GM12878 (cell line): ENCODE measurements at regions not wholly inside any gene's neighbourhood (a gene's known extent, or its start where the extent isn't known, plus 50 kb on each side); places are given as distances from the start of the nearest gene placed in this dataset.

ENCODE experiments used
- ATAC-seq: fragments of 200-7000 bp; cut with Tn5 transposase; 3 replicates; pipeline ENCODE4 v1.9.1; 2020; ENCODE audit warnings: mild to moderate bottlenecking, moderate library complexity
- BruUV-seq: library from RNA; stranded (reverse); fragments of 400-500 nt; replicated peaks from 2 replicates; lab custom pipeline; 2021; lab: Mats Ljungman, UMichigan
- CTCF ChIA-PET: fragments of 300-600 bp; sonication (Branson Sonifier 250); formaldehyde crosslinking; extraction: SDS; loops from one replicate; lab custom pipeline; 2021; ENCODE audit warnings: inconsistent platforms; lab: Yijun Ruan, JAX
- POLR2A ChIA-PET: fragments of 350-600 bp; formaldehyde crosslinking; extraction: SDS; loops from one replicate; lab custom pipeline; 2021; ENCODE audit warnings: inconsistent platforms; lab: Charles Lee
- RAD21 ChIA-PET: fragments of 300-600 bp; sonication (Branson Sonifier 250); formaldehyde crosslinking; loops from one replicate; lab custom pipeline; 2023; ENCODE audit warnings: antibody characterized with exemption; ENCODE audit not compliant: unreplicated experiment; lab: Charles Lee
- SMC1A ChIA-PET: fragments of 300-600 bp; sonication (Branson Sonifier 250); formaldehyde crosslinking; loops from one replicate; lab custom pipeline; 2023; ENCODE audit not compliant: unreplicated experiment, uncharacterized antibody; lab: Charles Lee
- DNase-seq: peaks from one replicate; pipeline ENCODE4 v3.0.0-alpha.2; 2011; ENCODE audit warnings: low read depth, low spot score
- FAIRE-seq: peaks from 3 replicates; lab custom pipeline; 2011; peaks lifted over from hg19 to GRCh38; lab: Jason Lieb, UNC
- H2AFZ ChIP-seq: 2 replicates; pipeline ENCODE4 v1.6.0; 2011; ENCODE audit warnings: low read depth, low read length, control low read depth; ENCODE audit not compliant: control insufficient read depth
- H3K27ac ChIP-seq: 2 replicates; pipeline ENCODE4 v1.5.1; 2011; ENCODE audit warnings: control low read depth; ENCODE audit not compliant: control insufficient read depth, insufficient read depth
- H3K27me3 ChIP-seq, 2 experiments: replicated peaks in 1 of 2; 2 replicates each; pipeline versions ENCODE4 v1.6.0 to v1.6.1; 2011; ENCODE audit warnings: low read length in 1 of 2; ENCODE audit not compliant: control insufficient read depth in 2 of 2, insufficient read depth in 2 of 2
- H3K36me3 ChIP-seq, 2 experiments: 2 replicates each; pipeline ENCODE4 v1.5.1; 2011; ENCODE audit warnings: low read length in 1 of 2; ENCODE audit not compliant: control insufficient read depth in 2 of 2, insufficient read depth in 2 of 2
- H3K4me1 ChIP-seq: 2 replicates; pipeline ENCODE4 v1.6.1; 2011; ENCODE audit warnings: mild to moderate bottlenecking, low read length, moderate library complexity, mixed read lengths; ENCODE audit not compliant: control insufficient read depth, insufficient read depth
- H3K4me2 ChIP-seq: 2 replicates; pipeline ENCODE4 v1.6.0; 2011; ENCODE audit warnings: control low read depth; ENCODE audit not compliant: control insufficient read depth, insufficient read depth
- H3K4me3 ChIP-seq: fragments of 200-600 bp; sonication (generic); 2 replicates; pipeline ENCODE4 v1.5.1; 2016
- H3K79me2 ChIP-seq: 2 replicates; pipeline ENCODE4 v1.6.0; 2011; ENCODE audit warnings: low read length; ENCODE audit not compliant: control insufficient read depth, insufficient read depth
- H3K9ac ChIP-seq: 2 replicates; pipeline ENCODE4 v1.8.0; 2011; ENCODE audit warnings: low read length, control low read depth, mixed read lengths; ENCODE audit not compliant: control insufficient read depth, insufficient read depth
- H3K9me3 ChIP-seq: replicated peaks from 3 replicates; pipeline ENCODE4 v1.5.1; 2011; ENCODE audit warnings: mild to moderate bottlenecking, low read length; ENCODE audit not compliant: control insufficient read depth, insufficient read depth
- H4K20me1 ChIP-seq: 2 replicates; pipeline ENCODE4 v1.6.0; 2011; ENCODE audit not compliant: control insufficient read depth, insufficient read depth
- BCLAF1 ChIP-seq: fragments of 450-650 bp; IDR thresholded peaks from 2 replicates; pipeline ENCODE4 v1.6.1; 2017; ENCODE audit warnings: antibody characterized with exemption, mild to moderate bottlenecking, moderate library complexity
- CEBPB ChIP-seq, 2 experiments: fragments of 150-350 bp in 1 of 2; IDR thresholded peaks; 2 replicates each; pipeline ENCODE4 v1.6.1; 2012 to 2014; ENCODE audit warnings: low read depth in 2 of 2, low read length in 2 of 2, borderline replicate concordance in 1 of 2, inconsistent platforms in 1 of 2
- CHD4 ChIP-seq: fragments of 200-600 bp; sonication (generic); IDR thresholded peaks from 2 replicates; pipeline ENCODE4 v1.6.1; 2016; ENCODE audit warnings: mild to moderate bottlenecking
- NR2C2 ChIP-seq: IDR thresholded peaks from 2 replicates; pipeline ENCODE4 v1.6.1; 2011; ENCODE audit warnings: borderline replicate concordance, low read depth; ENCODE audit not compliant: control insufficient read depth, insufficient read length
- RUNX3 ChIP-seq: IDR thresholded peaks from 2 replicates; pipeline ENCODE4 v1.6.1; 2012; ENCODE audit warnings: low read length, inconsistent platforms
- SIX5 ChIP-seq: IDR thresholded peaks from 2 replicates; pipeline ENCODE4 v1.6.1; 2011; ENCODE audit warnings: mild to moderate bottlenecking, low read depth, low read length, moderate library complexity; ENCODE audit not compliant: severe bottlenecking
- SP1 ChIP-seq: IDR thresholded peaks from one replicate; pipeline ENCODE4 v1.6.1; 2011; ENCODE audit warnings: low read depth, low read length
- TARDBP ChIP-seq: IDR thresholded peaks from 2 replicates; pipeline ENCODE4 v1.6.1; 2016; ENCODE audit warnings: borderline replicate concordance
- TCF3 ChIP-seq: IDR thresholded peaks from 2 replicates; pipeline ENCODE4 v1.6.1; 2012; ENCODE audit warnings: low read depth, mild to moderate bottlenecking, low read length, borderline replicate concordance; ENCODE audit not compliant: insufficient read depth
- ZBTB40 ChIP-seq: fragments of 450-650 bp; IDR thresholded peaks from 2 replicates; pipeline ENCODE4 v1.6.1; 2016; ENCODE audit warnings: mild to moderate bottlenecking, moderate library complexity, borderline replicate concordance
- WGBS: methylation state at CpG from one replicate; pipeline ENCODE4 v1.1.6; 2016; ENCODE audit warnings: low lambda C conversion rate; ENCODE audit not compliant: insufficient replicate concordance, insufficient coverage; ENCODE audit errors: missing lambda C conversion rate; 5-methylcytosine and 5-hydroxymethylcytosine counted together
- in situ Hi-C: fragments of 300-500 bp; cut with MboI; formaldehyde crosslinking; loops from 9 replicates; pipeline ENCODE4 v1.14.3; 2018; ENCODE audit warnings: mixed read lengths
- intact Hi-C: fragments of 100-400 bp; cut with micrococcal nuclease; formaldehyde crosslinking; loops from one replicate; pipeline ENCODE4 v1.14.2; 2022; ENCODE audit not compliant: unreplicated experiment

GRCh38 chr18:8491516-8491915 lies 117.7 kb upstream of the RAB12 start:
- no peak for ATAC-seq
- in situ Hi-C loops, result loop anchor here (25.0 kb wide), 1 partner anchor 496 kb away; no protein-coding TSS in a partner anchor
- CTCF ChIA-PET, result no interaction called here

More at GRCh38 chr18:8491516-8491915, 117.7 kb upstream of the RAB12 start:
- Histone ChIP-seq H3K4me2 (no peak overlapping the region), H4K20me1 (no peaks in the 10 kb centered on the region), H3K9ac (no peak overlapping the region), H3K4me1 (no peaks in the 10 kb centered on the region), H3K4me3 (no peak overlapping the region), H3K36me3 (no peaks in the 10 kb centered on the region), H2AFZ (no peak overlapping the region), H3K27ac (no peak overlapping the region), H3K79me2 (no peaks in the 10 kb centered on the region), H3K9me3 (no peaks in the 10 kb centered on the region), H3K27me3 (peaks cover 3 to 6% of the 10 kb centered on the region in 2 experiments; a peak in 2 of 4 replicates)
- TF ChIP-seq ZBTB40, result no peak
- no peak for TF ChIP-seq SP1
- TF ChIP-seq TARDBP, result no peak
- no peak for TF ChIP-seq CEBPB (IDR thresholded peaks at IDR 0.05; ENCODE audit: borderline replicate concordance in 1 of 2, low read depth in 2 of 2, low read length in 2 of 2)
- no peak for TF ChIP-seq RUNX3
- no peak for TF ChIP-seq CHD4
- no peak for TF ChIP-seq NR2C2
- TF ChIP-seq TCF3, result no peak
- no peak for TF ChIP-seq SIX5
- TF ChIP-seq BCLAF1, result no peak
- intact Hi-C loops, result no loop called here
- 46% methylated on average over 4 of the region's 4 CpGs for WGBS
- BruUV-seq, result no TSS peak
- ChIA-PET RAD21 (no interaction called here), POLR2A (no interaction called here), SMC1A (no interaction called here)
- no peak for DNase-seq
- FAIRE-seq, result no peak
